ENCODE measurements at regions not wholly inside any gene's neighbourhood (a gene's known extent, or its start where the extent isn't known, plus 50 kb on each side); places are given as distances from the start of the nearest gene placed in this dataset.

- H3K27me3 ChIP-seq (ENCODE audit: insufficient read depth, low read length), result no peaks in the 10 kb centered on the region
- DNase-seq (ENCODE audit: insufficient read length, low spot score, missing footprints), result no peak
- TF ChIP-seq CTCF (IDR thresholded peaks at IDR 0.05; ENCODE audit: extremely low read depth, low read depth, low read length), result no peak
- no peak overlapping the region for H3K4me2 ChIP-seq (ENCODE audit: insufficient read depth, low read length)
- no peak overlapping the region for H2AFZ ChIP-seq (ENCODE audit: low read length)
- no peaks in the 10 kb centered on the region for H3K79me2 ChIP-seq (ENCODE audit: insufficient read depth, low read length)
- no peak overlapping the region for H3K27ac ChIP-seq (ENCODE audit: low read depth, low read length)
- no peaks in the 10 kb centered on the region for H3K36me3 ChIP-seq (ENCODE audit: insufficient read depth, low read length)
- H3K4me3 ChIP-seq (ENCODE audit: insufficient read depth, low read length), result no peak overlapping the region
- H3K4me1 ChIP-seq (ENCODE audit: insufficient read depth, low read length), result no peaks in the 10 kb centered on the region
- H3K9me3 ChIP-seq (ENCODE audit: low read depth, low read length), result no peaks in the 10 kb centered on the region
- no peaks in the 10 kb centered on the region for H4K20me1 ChIP-seq (ENCODE audit: insufficient read depth, low read length)
Observed at GRCh38 chr6:71028236-71028876, 71.5 kb upstream of the B3GAT2 start.

GRCh38 chr6:71028877-71029252, 72.0 kb upstream of the B3GAT2 start:
- Histone ChIP-seq H4K20me1 (ENCODE audit: insufficient read depth, low read length) (no peaks in the 10 kb centered on the region), H3K36me3 (ENCODE audit: insufficient read depth, low read length) (no peaks in the 10 kb centered on the region), H3K4me3 (ENCODE audit: insufficient read depth, low read length) (no peak overlapping the region), H3K79me2 (ENCODE audit: insufficient read depth, low read length) (no peaks in the 10 kb centered on the region), H3K4me1 (ENCODE audit: insufficient read depth, low read length) (no peaks in the 10 kb centered on the region), H3K27ac (ENCODE audit: low read depth, low read length) (no peak overlapping the region), H3K9me3 (ENCODE audit: low read depth, low read length) (no peaks in the 10 kb centered on the region), H2AFZ (ENCODE audit: low read length) (no peak overlapping the region), H3K27me3 (ENCODE audit: insufficient read depth, low read length) (no peaks in the 10 kb centered on the region), H3K4me2 (ENCODE audit: insufficient read depth, low read length) (no peak overlapping the region)
- no peak for DNase-seq (ENCODE audit: insufficient read length, low spot score, missing footprints)
- TF ChIP-seq CTCF (IDR thresholded peaks at IDR 0.05; ENCODE audit: extremely low read depth, low read depth, low read length), result no peak

- H3K79me2 ChIP-seq (ENCODE audit: insufficient read depth, low read length), result no peaks in the 10 kb centered on the region
- no peaks in the 10 kb centered on the region for H4K20me1 ChIP-seq (ENCODE audit: insufficient read depth, low read length)
- no peak overlapping the region for H3K4me3 ChIP-seq (ENCODE audit: insufficient read depth, low read length)
- H3K9me3 ChIP-seq (ENCODE audit: low read depth, low read length), result no peaks in the 10 kb centered on the region
- H3K27ac ChIP-seq (ENCODE audit: low read depth, low read length), result no peak overlapping the region
- DNase-seq (ENCODE audit: insufficient read length, low spot score, missing footprints), result no peak
- H3K27me3 ChIP-seq (ENCODE audit: insufficient read depth, low read length), result no peaks in the 10 kb centered on the region
- no peak overlapping the region for H2AFZ ChIP-seq (ENCODE audit: low read length)
- no peak overlapping the region for H3K4me2 ChIP-seq (ENCODE audit: insufficient read depth, low read length)
- no peaks in the 10 kb centered on the region for H3K36me3 ChIP-seq (ENCODE audit: insufficient read depth, low read length)
- no peaks in the 10 kb centered on the region for H3K4me1 ChIP-seq (ENCODE audit: insufficient read depth, low read length)
- no peak for TF ChIP-seq CTCF (IDR thresholded peaks at IDR 0.05; ENCODE audit: extremely low read depth, low read depth, low read length)
Observed at GRCh38 chr6:71029555-71029954, 72.7 kb upstream of the B3GAT2 start.

- TF ChIP-seq CTCF (IDR thresholded peaks at IDR 0.05; ENCODE audit: extremely low read depth, low read depth, low read length), result no peak
- Histone ChIP-seq H3K36me3 (ENCODE audit: insufficient read depth, low read length) (no peaks in the 10 kb centered on the region), H3K27me3 (ENCODE audit: insufficient read depth, low read length) (no peaks in the 10 kb centered on the region), H3K27ac (ENCODE audit: low read depth, low read length) (no peak overlapping the region), H3K4me1 (ENCODE audit: insufficient read depth, low read length) (no peaks in the 10 kb centered on the region), H3K4me2 (ENCODE audit: insufficient read depth, low read length) (no peak overlapping the region), H3K4me3 (ENCODE audit: insufficient read depth, low read length) (no peak overlapping the region), H2AFZ (ENCODE audit: low read length) (no peak overlapping the region), H4K20me1 (ENCODE audit: insufficient read depth, low read length) (no peaks in the 10 kb centered on the region), H3K79me2 (ENCODE audit: insufficient read depth, low read length) (no peaks in the 10 kb centered on the region), H3K9me3 (ENCODE audit: low read depth, low read length) (no peaks in the 10 kb centered on the region)
- no peak for DNase-seq (ENCODE audit: insufficient read length, low spot score, missing footprints)
Observed at GRCh38 chr6:71031912-71032311, 75.1 kb upstream of the B3GAT2 start.
